ENCODE measurements at regions not wholly inside any gene's neighbourhood (a gene's known extent, or its start where the extent isn't known, plus 50 kb on each side); places are given as distances from the start of the nearest gene placed in this dataset.

GRCh38 chrX:42678133-42678532, 99.8 kb downstream of the PPP1R2C start:
- H3K9me3 Mint-ChIP-seq = peaks cover 0 to 5% of the 10 kb centered on the region in 2 donors
- no peaks in the 10 kb centered on the region for H3K36me3 Mint-ChIP-seq
- no peak for DNase-seq (ENCODE audit: low spot score in 2 of 2)
- ATAC-seq = no peak
- H3K27ac Mint-ChIP-seq = no peak overlapping the region

- H3K27ac Mint-ChIP-seq = no peak overlapping the region
- no peak for DNase-seq (ENCODE audit: low spot score in 2 of 2)
- H3K9me3 Mint-ChIP-seq = peaks cover 0 to 5% of the 10 kb centered on the region in 2 donors
- H3K36me3 Mint-ChIP-seq = peaks cover 0 to 10% of the 10 kb centered on the region in 2 donors
- ATAC-seq = no peak
Observed at GRCh38 chrX:42673301-42673810, 104.6 kb downstream of the PPP1R2C start.

GRCh38 chrX:42664680-42665079, 113.3 kb downstream of the PPP1R2C start:
- ATAC-seq = no peak
- Mint-ChIP-seq H3K36me3 (peaks cover 0 to 5% of the 10 kb centered on the region in 2 donors), H3K9me3 (peaks cover 0 to 6% of the 10 kb centered on the region in 2 donors), H3K27ac (no peak overlapping the region)
- DNase-seq (ENCODE audit: low spot score in 2 of 2) = no peak

- Mint-ChIP-seq H3K9me3 (peaks cover 0 to 3% of the 10 kb centered on the region in 2 donors), H3K36me3 (peaks cover 0 to 8% of the 10 kb centered on the region in 2 donors), H3K27ac (no peak overlapping the region)
- DNase-seq (ENCODE audit: low spot score in 2 of 2) (no peak), ATAC-seq (no peak)
Observed at GRCh38 chrX:42628471-42628870, 149.5 kb downstream of the PPP1R2C start.

GRCh38 chrX:42627891-42628290, 150.1 kb downstream of the PPP1R2C start:
- Mint-ChIP-seq H3K9me3 (peaks cover 0 to 3% of the 10 kb centered on the region in 2 donors), H3K36me3 (peaks cover 0 to 8% of the 10 kb centered on the region in 2 donors), H3K27ac (no peak overlapping the region)
- no peak for ATAC-seq
- no peak for DNase-seq (ENCODE audit: low spot score in 2 of 2)

GRCh38 chrX:42624524-42624923, 153.4 kb downstream of the PPP1R2C start:
- Mint-ChIP-seq H3K27ac (no peak overlapping the region), H3K36me3 (no peaks in the 10 kb centered on the region), H3K9me3 (peaks cover 0 to under 1% of the 10 kb centered on the region in 2 donors)
- DNase-seq (ENCODE audit: low spot score in 2 of 2) = no peak
- no peak for ATAC-seq

- H3K36me3 Mint-ChIP-seq = no peaks in the 10 kb centered on the region
- no peak for DNase-seq (ENCODE audit: low spot score in 2 of 2)
- H3K9me3 Mint-ChIP-seq = no peaks in the 10 kb centered on the region
- no peak for ATAC-seq
- H3K27ac Mint-ChIP-seq = no peak overlapping the region
Observed at GRCh38 chrX:42619068-42619467, 158.9 kb downstream of the PPP1R2C start.

- DNase-seq (ENCODE audit: low spot score in 2 of 2) (no peak), ATAC-seq (no peak)
- Mint-ChIP-seq H3K36me3 (no peaks in the 10 kb centered on the region), H3K27ac (no peak overlapping the region), H3K9me3 (peaks cover 0 to 7% of the 10 kb centered on the region in 2 donors)
Observed at GRCh38 chrX:42616981-42617380, 161.0 kb downstream of the PPP1R2C start.

- Mint-ChIP-seq H3K9me3 (peaks cover 0 to 7% of the 10 kb centered on the region in 2 donors), H3K36me3 (no peaks in the 10 kb centered on the region), H3K27ac (no peak overlapping the region)
- ATAC-seq = no peak
- no peak for DNase-seq (ENCODE audit: low spot score in 2 of 2)
Observed at GRCh38 chrX:42615161-42615563, 162.8 kb downstream of the PPP1R2C start.

- DNase-seq (ENCODE audit: low spot score in 2 of 2) (no peak), ATAC-seq (no peak)
- no peak overlapping the region for H3K27ac Mint-ChIP-seq
- H3K36me3 Mint-ChIP-seq = no peaks in the 10 kb centered on the region
- no peaks in the 10 kb centered on the region for H3K9me3 Mint-ChIP-seq
Observed at GRCh38 chrX:42606591-42606990, 171.4 kb downstream of the PPP1R2C start.

- ATAC-seq (no peak), DNase-seq (ENCODE audit: low spot score in 2 of 2) (no peak)
- H3K36me3 Mint-ChIP-seq = no peaks in the 10 kb centered on the region
- H3K9me3 Mint-ChIP-seq = no peaks in the 10 kb centered on the region
- H3K27ac Mint-ChIP-seq = no peak overlapping the region
Observed at GRCh38 chrX:42604302-42604701, 173.7 kb downstream of the PPP1R2C start.

GRCh38 chrX:42603016-42603415, 174.9 kb downstream of the PPP1R2C start:
- no peaks in the 10 kb centered on the region for H3K9me3 Mint-ChIP-seq

GRCh38 chrX:42602566-42602965, 175.4 kb downstream of the PPP1R2C start:
- no peak for DNase-seq (ENCODE audit: low spot score in 2 of 2)
- H3K36me3 Mint-ChIP-seq = no peaks in the 10 kb centered on the region
- H3K27ac Mint-ChIP-seq = no peak overlapping the region

More at GRCh38 chrX:42603016-42603415, 174.9 kb downstream of the PPP1R2C start:
- Mint-ChIP-seq H3K27ac (no peak overlapping the region), H3K36me3 (no peaks in the 10 kb centered on the region)
- no peak for DNase-seq (ENCODE audit: low spot score in 2 of 2)
- ATAC-seq = no peak

GRCh38 chrX:42602136-42602535, 175.8 kb downstream of the PPP1R2C start:
- no peaks in the 10 kb centered on the region for H3K9me3 Mint-ChIP-seq
- H3K36me3 Mint-ChIP-seq = no peaks in the 10 kb centered on the region
- no peak overlapping the region for H3K27ac Mint-ChIP-seq
- ATAC-seq (no peak), DNase-seq (ENCODE audit: low spot score in 2 of 2) (no peak)

More at GRCh38 chrX:42602566-42602965, 175.4 kb downstream of the PPP1R2C start:
- H3K9me3 Mint-ChIP-seq = no peaks in the 10 kb centered on the region
- no peak for ATAC-seq

GRCh38 chrX:42597481-42597880, 180.5 kb downstream of the PPP1R2C start:
- H3K9me3 Mint-ChIP-seq = no peaks in the 10 kb centered on the region
- H3K36me3 Mint-ChIP-seq = no peaks in the 10 kb centered on the region
- H3K27ac Mint-ChIP-seq = no peak overlapping the region
- ATAC-seq (no peak), DNase-seq (ENCODE audit: low spot score in 2 of 2) (no peak)

- ATAC-seq = peak in 1 of 2 donors; percentile 73
- Mint-ChIP-seq H3K9me3 (peaks cover 0 to 6% of the 10 kb centered on the region in 2 donors), H3K27ac (no peak overlapping the region), H3K36me3 (peaks cover 0 to 5% of the 10 kb centered on the region in 2 donors)
- no peak for DNase-seq (ENCODE audit: low spot score in 2 of 2)
Observed at GRCh38 chrX:42585842-42586621, 191.9 kb downstream of the PPP1R2C start.

GRCh38 chrX:42577936-42578470, 200.0 kb downstream of the PPP1R2C start:
- ATAC-seq (no peak), DNase-seq (ENCODE audit: low spot score in 2 of 2) (no peak)
- Mint-ChIP-seq H3K27ac (no peak overlapping the region), H3K9me3 (peaks cover 0 to 3% of the 10 kb centered on the region in 2 donors), H3K36me3 (peaks cover 0 to 3% of the 10 kb centered on the region in 2 donors)

- DNase-seq (ENCODE audit: low spot score in 2 of 2) (no peak), ATAC-seq (no peak)
- Mint-ChIP-seq H3K27ac (no peak overlapping the region), H3K36me3 (peaks cover 0 to 7% of the 10 kb centered on the region in 2 donors), H3K9me3 (peaks cover 0 to 8% of the 10 kb centered on the region in 2 donors)
Observed at GRCh38 chrX:42567268-42567667, 210.7 kb downstream of the PPP1R2C start.
